SIG-M5 (cell line): ENCODE measurements at regions not wholly inside any gene's neighbourhood (a gene's known extent, or its start where the extent isn't known, plus 50 kb on each side); places are given as distances from the start of the nearest gene placed in this dataset.

Experiments used
- DNase-seq: peaks from one replicate; lab custom pipeline; 2025; lab: John Stamatoyannopoulos, UW

- DNase-seq, result no peak
Measured at GRCh38 chr7:41633690-41634089, 69.2 kb downstream of the INHBA start.

- DNase-seq, result no peak
Measured at GRCh38 chr7:41630741-41631140, 72.1 kb downstream of the INHBA start.

- no peak for DNase-seq
Measured at GRCh38 chr7:41629711-41630111, 73.2 kb downstream of the INHBA start.

GRCh38 chr7:41628901-41629300 is 74.0 kb downstream of the INHBA start:
- DNase-seq, result no peak

- DNase-seq, result no peak
Measured at GRCh38 chr7:41627645-41628298, 75.1 kb downstream of the INHBA start.

- no peak for DNase-seq
Measured at GRCh38 chr7:41624818-41625217, 78.1 kb downstream of the INHBA start.

- no peak for DNase-seq
Measured at GRCh38 chr7:41621953-41622831, 80.7 kb downstream of the INHBA start.

GRCh38 chr7:41617987-41618386 is 84.9 kb downstream of the INHBA start:
- DNase-seq, result no peak

- DNase-seq, result no peak
Measured at GRCh38 chr7:41612798-41613197, 90.1 kb downstream of the INHBA start.

- DNase-seq, result no peak
Measured at GRCh38 chr7:41612386-41612785, 90.5 kb downstream of the INHBA start.

GRCh38 chr7:41608447-41608846 is 94.4 kb downstream of the INHBA start:
- no peak for DNase-seq

- DNase-seq, result no peak
Measured at GRCh38 chr7:41603985-41604384, 98.9 kb downstream of the INHBA start.

GRCh38 chr7:41599760-41600159 is 103.1 kb downstream of the INHBA start:
- DNase-seq, result no peak

GRCh38 chr7:41592794-41593193 is 110.1 kb downstream of the INHBA start:
- no peak for DNase-seq

- DNase-seq, result peak; percentile 25
Measured at GRCh38 chr7:41592236-41592635, 110.7 kb downstream of the INHBA start.

GRCh38 chr7:41590986-41591385 is 111.9 kb downstream of the INHBA start:
- DNase-seq, result no peak

GRCh38 chr7:41588341-41588740 is 114.5 kb downstream of the INHBA start:
- DNase-seq, result no peak

- no peak for DNase-seq
Measured at GRCh38 chr7:41586931-41587640, 115.8 kb downstream of the INHBA start.

- peak; percentile 39 for DNase-seq
Measured at GRCh38 chr7:41584746-41585145, 118.1 kb downstream of the INHBA start.

- DNase-seq, result no peak
Measured at GRCh38 chr7:41582116-41582515, 120.8 kb downstream of the INHBA start.

GRCh38 chr7:41581041-41581440 is 121.8 kb downstream of the INHBA start:
- no peak for DNase-seq

- DNase-seq, result no peak
Measured at GRCh38 chr7:41579961-41580935, 122.6 kb downstream of the INHBA start.
